ENCODE measurements at regions not wholly inside any gene's neighbourhood (a gene's known extent, or its start where the extent isn't known, plus 50 kb on each side); places are given as distances from the start of the nearest gene placed in this dataset.

DNA sequence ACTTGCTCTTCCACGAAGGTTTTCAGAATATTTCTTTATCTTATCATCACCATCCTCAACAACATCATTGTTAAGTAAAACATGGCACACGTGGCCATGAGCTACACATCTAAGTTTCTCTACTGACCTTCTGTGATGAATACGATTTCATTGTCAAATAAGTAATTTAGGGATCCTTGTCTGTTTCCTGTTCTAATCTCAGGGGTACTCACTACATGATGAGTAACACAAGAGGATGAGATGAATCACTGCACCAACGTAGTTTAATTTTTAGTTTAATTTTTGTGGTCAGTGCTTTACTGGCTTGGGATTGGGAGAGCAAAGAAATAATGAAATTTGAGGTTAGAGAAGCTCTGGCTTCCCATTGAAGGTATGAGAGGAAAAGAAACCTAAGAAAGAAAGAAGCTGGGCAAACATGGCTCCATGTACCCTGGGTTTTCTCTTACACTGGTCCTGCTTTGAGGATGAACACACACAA is 461.9 kb upstream of the KLF6 start:
- BruUV-seq (replicated peaks) = no TSS peak
- no peaks in the 10 kb centered on the region for H3K9me1 ChIP-seq (replicated peaks; ENCODE audit: control insufficient read depth, extremely low read depth, insufficient read depth, low read length)
- DNase-seq (ENCODE audit: low read depth, low spot score) = peak; percentile 69
- H3K36me3 ChIP-seq (ENCODE audit: control insufficient read depth in 2 of 2, extremely low read depth in 1 of 2, insufficient read depth in 2 of 2, low read length in 2 of 2) = no peaks in the 10 kb centered on the region
- TF ChIP-seq GATA2 (IDR thresholded peaks at IDR 0.05; ENCODE audit: insufficient read depth, insufficient read length, low read depth, low read length) (peak; percentile 82), JUN (IDR thresholded peaks at IDR 0.05; ENCODE audit: borderline replicate concordance, insufficient read depth, insufficient read length, low read depth) (peak; percentile 78), POLR2A (IDR thresholded peaks at IDR 0.05; ENCODE audit: low read depth, low read length) (no peak), MAX (IDR thresholded peaks at IDR 0.05; ENCODE audit: insufficient read depth, insufficient read length) (no peak), EZH2 (IDR thresholded peaks at IDR 0.05; ENCODE audit: borderline replicate concordance, low read depth, low read length, severe bottlenecking) (no peak), POLR2AphosphoS5 (IDR thresholded peaks at IDR 0.05; ENCODE audit: insufficient read depth, low read depth, low read length) (peak; percentile 34), FOS (IDR thresholded peaks at IDR 0.05; ENCODE audit: borderline replicate concordance, insufficient read depth, low read length) (peak; percentile 94)
- TF ChIP-seq, protein P1, sequence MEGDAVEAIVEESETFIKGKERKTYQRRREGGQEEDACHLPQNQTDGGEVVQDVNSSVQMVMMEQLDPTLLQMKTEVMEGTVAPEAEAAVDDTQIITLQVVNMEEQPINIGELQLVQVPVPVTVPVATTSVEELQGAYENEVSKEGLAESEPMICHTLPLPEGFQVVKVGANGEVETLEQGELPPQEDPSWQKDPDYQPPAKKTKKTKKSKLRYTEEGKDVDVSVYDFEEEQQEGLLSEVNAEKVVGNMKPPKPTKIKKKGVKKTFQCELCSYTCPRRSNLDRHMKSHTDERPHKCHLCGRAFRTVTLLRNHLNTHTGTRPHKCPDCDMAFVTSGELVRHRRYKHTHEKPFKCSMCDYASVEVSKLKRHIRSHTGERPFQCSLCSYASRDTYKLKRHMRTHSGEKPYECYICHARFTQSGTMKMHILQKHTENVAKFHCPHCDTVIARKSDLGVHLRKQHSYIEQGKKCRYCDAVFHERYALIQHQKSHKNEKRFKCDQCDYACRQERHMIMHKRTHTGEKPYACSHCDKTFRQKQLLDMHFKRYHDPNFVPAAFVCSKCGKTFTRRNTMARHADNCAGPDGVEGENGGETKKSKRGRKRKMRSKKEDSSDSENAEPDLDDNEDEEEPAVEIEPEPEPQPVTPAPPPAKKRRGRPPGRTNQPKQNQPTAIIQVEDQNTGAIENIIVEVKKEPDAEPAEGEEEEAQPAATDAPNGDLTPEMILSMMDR (IDR thresholded peaks at IDR 0.05; ENCODE audit: extremely low read depth in 1 of 2, insufficient read depth in 1 of 2, low read depth in 1 of 2, low read length in 2 of 2) = no peak
- ChIA-PET CTCF (interaction anchor here (1.0 to 1.5 kb wide), 3 partner anchors 9 to 410 kb away, joined by 3 to 5 read pairs (median 3); no protein-coding TSS in a partner anchor), POLR2A (interaction anchor here (0.8 kb wide), 1 partner anchor 55 kb away, joined by 4 read pairs; no protein-coding TSS in a partner anchor)
- no peaks in the 10 kb centered on the region for H3K9me3 ChIP-seq (replicated peaks; ENCODE audit: control insufficient read depth, insufficient read depth, low read length)
- peak overlapping the region; percentile 8 for H3K9ac ChIP-seq (replicated peaks; ENCODE audit: extremely low read depth, insufficient read depth, low read length)
- H3K27me3 ChIP-seq (ENCODE audit: control insufficient read depth in 2 of 2, insufficient read depth in 2 of 2, low read length in 2 of 2) = no peaks in the 10 kb centered on the region
- intact Hi-C loops (cut with micrococcal nuclease) (no loop called here), dilution Hi-C loops (cut with MboI; ENCODE audit: extremely low pct_ligation_motif_present, low sequenced_read_pairs) (no loop called here)
- peak overlapping the region; percentile 16 for H2AFZ ChIP-seq (ENCODE audit: low read depth, low read length)
- H4K20me1 ChIP-seq (replicated peaks; ENCODE audit: control insufficient read depth, extremely low read depth, insufficient read depth, low read length) = no peaks in the 10 kb centered on the region
- peak overlapping the region; percentile 52 for H3K27ac ChIP-seq (ENCODE audit: insufficient read depth, low read depth, low read length)
- peak overlapping the region; percentile 30 for H3K4me2 ChIP-seq (ENCODE audit: insufficient read depth, low read length)
- H3K4me3 ChIP-seq (replicated peaks in 1 of 3; ENCODE audit: insufficient read depth in 1 of 3, low read depth in 1 of 3, low read length in 3 of 3) = no peak overlapping the region
- no peaks in the 10 kb centered on the region for H3K79me2 ChIP-seq (ENCODE audit: control insufficient read depth, insufficient read depth, low read length)
- no peak for FAIRE-seq
- peaks cover 40% of the 10 kb centered on the region for H3K4me1 ChIP-seq (ENCODE audit: control insufficient read depth, extremely low read depth, insufficient read depth, low read length)
